GM18867 (cell line): ENCODE measurements at regions not wholly inside any gene's neighbourhood (a gene's known extent, or its start where the extent isn't known, plus 50 kb on each side); places are given as distances from the start of the nearest gene placed in this dataset.
"Not testable (repeated sequence)": the region's sequence is repeated elsewhere in the genome, so short reads cannot be mapped to it uniquely, and the experiment has no call there.

Source experiments
- ATAC-seq: cut with Tn5 transposase; IDR thresholded peaks from one replicate; pipeline ENCODE4 v1.9.1; 2021; ENCODE audit warnings: mild to moderate bottlenecking, moderate library complexity; ENCODE audit not compliant: unreplicated experiment

DNA sequence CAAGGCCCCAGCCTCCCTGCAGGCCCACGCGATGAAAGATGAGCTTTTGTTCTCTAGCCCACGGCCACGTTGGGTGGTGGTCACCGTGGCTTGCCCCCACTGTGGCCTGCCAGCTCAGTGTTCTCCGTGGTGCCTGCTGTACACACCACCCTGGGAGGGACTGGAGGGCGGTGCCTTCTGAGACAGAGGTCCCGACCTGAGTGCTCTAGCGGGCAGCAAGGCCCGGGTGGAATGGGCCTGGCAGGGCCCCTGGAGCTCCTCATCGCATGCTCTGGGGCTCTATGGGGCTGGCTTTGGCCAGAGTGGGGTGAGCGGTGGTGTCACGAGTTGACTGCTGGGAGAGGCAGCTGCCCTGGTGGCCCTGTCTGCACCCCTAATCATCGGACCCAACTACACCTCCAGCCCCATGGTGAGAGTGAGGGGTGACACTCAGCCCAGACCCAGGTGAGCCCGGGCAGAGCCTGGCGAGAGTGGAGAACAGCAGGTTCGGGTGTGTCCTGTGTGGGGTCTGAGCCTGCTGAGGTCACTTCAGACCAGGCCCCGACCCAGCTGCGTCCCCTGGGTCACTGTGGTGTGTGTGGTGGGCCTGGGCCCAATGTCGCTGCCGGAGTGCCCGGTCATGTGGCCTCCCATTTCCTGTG, 541.9 kb downstream of the TBC1D22A start:
- no peak for ATAC-seq

DNA sequence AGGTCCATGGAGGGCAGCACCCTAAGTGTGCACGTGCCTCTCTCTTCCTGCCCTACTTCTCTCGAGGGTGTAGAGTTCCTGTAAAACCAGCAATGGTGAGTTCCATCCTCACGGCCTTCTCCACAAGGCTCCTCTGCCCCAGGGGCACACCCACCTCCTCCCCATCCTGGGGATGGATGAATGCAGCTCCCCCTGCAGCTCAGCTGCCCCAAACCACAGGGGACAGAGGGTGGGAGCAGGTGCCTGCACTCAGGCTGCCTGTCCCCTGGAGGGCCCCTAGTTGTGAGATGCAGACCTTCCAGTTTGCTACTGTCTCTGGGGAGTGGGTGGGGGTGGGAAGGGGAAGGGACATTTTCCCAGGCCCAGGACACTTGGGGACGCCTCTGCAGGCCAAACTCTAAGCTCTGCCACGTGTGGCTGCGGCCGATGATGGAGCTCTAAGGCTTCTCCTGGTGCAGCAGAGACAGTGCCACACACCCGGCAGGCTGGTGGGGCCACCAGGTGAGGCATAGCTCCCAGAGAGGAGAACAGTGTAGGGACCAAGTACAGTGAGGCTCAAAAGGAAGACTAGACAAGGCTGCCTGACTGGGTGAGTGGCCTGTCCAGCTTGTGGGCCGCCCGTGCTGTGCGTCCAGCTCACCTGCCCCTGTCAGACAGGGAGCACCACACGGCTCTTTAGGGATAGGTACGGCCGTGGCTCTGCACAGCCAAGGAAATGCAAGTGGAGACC, 540.9 kb downstream of the TBC1D22A start:
- no peak for ATAC-seq

DNA sequence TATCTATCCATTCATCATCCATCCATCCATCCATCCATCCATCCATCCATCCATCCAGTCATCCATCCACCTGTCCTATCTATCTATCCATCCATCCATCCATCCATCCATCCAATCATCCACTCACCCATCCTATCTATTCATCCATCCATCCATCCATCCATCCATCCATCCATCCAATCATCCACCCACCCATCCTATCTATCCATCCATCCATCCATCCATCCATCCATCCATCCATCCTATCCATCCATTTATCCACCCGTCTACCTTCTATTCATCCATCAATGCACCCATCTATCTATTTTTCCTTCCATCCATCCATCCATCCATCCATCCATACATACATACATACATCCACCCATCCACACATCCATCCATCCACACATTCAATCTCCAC, 540.1 kb downstream of the TBC1D22A start:
- ATAC-seq: not testable (repeated sequence)

DNA sequence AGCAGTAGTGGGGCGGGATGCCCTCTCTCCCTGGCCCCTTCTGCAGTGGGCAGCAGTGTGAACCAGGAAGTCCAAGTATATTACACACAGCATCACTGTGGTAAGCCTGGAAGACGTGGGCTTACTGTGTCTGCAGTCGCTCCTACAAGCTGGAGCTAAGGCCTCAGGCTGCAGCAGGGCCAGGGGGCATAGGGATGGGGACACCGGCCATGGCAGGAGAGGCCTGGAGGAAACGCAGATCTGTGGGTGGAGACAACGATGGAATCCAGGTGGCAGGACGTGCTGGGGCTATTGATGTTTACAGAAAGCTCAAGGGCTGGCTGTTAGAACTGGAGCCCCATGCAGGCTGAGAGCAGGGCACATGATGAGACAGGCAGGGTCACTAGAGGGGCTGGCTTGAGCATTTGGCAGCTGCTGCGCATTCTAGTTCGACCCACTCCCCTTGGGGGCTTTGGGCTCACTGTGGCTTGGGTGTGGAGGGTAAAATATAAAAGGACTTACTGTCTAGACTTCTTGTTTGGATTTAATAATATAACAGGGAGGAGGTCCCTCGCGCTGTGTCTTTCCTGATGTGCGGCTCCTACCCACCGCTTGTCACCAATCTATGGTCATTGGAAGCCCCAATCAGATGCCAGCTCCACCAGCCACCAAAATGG, 539.5 kb downstream of the TBC1D22A start:
- ATAC-seq: no peak

DNA sequence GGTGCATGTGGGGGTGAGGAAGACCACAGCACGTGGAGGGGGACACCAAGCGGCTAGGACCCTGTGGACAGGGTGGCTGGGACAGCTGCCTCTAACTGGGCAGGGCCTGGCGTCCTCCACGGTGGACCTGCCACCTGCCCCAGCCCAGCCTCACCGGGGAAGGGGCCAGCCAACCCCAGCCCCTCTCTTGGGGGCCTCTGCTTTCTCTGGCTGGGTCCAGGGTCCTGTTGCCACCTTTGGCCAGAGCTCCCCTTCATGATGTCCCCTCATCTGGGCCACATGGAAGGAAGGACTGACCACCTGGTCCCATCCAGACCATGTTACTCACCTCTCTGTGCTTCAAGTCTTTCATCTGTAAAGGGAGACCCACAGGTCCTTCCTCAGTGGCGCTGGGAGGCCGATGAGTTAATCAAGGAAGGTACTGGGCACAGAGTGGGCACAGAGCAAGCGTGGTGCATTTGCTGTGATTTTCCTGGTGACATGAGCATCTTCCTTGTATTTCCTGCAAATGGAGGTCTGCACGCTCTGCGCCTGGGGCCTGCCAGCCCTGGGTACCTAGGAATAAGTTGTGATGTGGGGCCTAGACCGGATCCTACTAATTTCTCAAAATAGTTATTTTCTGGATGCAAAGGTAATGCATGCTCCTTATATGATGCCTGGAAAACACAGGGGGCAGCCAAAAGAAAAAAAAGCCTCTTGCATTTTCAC, 538.4 kb downstream of the TBC1D22A start:
- ATAC-seq: no peak

DNA sequence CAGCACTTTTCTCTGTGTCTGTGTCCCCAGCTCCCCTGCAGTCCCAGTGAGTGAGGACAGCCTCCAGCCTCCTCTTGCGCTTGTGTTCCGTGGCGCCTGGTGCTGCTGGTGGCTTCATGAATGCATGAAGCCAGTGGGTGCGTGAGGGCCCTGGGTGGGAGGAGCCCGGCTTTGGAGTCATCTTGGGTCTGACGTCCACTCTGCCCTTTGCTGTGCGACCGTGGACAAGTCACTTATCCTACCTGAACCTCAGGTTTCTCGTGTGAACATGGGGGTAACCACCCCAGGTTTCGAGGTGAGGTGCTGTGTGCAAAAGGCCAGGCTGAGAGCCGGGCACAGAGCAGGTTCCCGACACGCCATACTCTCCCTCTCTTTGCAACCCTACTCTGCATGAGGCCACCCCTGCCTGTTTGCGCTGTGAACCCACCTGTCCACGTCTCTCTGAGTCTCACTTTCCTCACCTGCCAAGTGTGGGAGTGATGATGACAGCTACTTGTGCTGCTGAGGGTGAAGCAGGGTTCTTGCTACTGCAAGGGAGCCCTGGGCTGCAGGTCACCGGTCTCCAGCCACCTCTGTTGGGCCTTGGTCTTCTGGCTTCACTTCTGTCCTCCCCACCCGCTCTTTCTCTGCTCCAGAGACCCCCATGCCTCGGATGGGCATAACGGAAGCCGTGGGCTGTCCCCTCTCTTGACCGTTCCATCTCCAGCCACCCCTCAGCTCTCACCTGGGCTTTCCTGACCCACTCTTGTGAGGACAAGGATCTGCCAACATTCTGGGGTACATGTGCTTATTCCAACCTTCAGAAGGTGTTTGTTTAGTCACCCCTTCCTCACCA, 537.6 kb downstream of the TBC1D22A start:
- ATAC-seq: no peak

DNA sequence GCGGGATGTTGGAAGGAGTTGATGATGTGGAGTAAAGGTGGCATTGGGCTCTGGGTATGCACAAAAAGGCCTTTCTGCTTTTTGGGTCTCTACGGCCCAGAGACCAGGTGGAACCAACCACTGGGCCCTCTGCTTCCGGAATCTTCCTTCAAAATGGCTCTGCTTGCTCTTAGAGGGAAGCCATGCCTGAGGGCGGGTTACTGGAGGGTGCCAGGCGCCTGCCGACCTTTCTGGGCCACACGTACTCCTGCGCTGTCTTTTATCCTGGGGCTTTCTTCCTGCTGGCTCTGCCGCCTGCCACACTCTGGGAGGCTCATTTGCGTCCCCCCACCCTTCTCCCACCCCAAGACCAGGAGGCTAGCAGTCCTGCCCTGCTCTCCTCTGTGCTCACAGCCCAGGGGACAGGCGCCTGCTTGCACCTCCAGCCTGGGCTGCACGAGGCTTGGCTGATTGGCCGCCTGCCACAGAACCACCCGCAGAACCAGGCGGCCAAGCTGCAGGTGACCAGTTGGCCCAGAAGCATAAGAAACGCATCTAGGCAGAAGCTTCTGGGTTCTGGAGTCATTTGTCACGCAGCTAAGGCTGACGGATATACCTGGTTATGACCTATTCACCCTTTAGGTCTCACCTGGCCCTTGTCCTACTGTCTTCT, 536.9 kb downstream of the TBC1D22A start:
- no peak for ATAC-seq

DNA sequence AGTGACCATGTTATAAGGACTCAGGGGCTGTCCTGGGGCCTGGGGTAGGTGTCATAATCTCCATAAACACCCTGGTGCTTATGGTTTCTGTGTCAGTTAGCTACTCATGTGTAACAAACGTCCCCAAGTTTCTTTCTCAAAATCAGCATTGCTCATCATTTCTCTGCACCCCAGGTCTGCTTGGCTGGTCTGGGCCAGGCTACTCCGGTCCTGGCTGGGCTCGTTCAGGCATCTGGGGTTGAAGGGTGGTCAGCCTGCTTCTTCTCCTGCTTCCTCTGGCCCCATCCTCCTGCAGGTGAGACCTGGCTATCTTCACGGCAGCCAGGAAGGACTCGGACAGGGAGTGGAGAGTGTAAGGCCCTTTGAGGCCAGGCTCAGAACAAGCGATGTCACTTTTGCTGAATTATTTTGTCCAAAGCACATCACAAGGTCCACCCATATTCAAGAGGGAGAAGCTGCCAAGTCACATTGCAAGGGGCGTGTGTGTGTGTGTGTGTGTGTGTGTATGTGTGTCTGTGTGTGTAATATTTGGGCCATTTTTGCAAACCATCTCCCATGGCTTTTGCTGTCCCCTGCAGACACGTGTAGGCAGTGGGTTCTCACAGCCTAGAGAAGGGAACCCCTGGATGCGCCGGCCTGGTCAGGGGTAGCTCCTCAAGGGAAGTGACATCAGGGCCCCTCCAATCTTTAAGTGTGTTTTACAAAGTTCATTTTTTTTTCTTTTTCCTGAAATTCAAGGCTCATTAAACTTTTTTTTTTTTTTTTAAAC, 535.8 kb downstream of the TBC1D22A start:
- no peak for ATAC-seq

DNA sequence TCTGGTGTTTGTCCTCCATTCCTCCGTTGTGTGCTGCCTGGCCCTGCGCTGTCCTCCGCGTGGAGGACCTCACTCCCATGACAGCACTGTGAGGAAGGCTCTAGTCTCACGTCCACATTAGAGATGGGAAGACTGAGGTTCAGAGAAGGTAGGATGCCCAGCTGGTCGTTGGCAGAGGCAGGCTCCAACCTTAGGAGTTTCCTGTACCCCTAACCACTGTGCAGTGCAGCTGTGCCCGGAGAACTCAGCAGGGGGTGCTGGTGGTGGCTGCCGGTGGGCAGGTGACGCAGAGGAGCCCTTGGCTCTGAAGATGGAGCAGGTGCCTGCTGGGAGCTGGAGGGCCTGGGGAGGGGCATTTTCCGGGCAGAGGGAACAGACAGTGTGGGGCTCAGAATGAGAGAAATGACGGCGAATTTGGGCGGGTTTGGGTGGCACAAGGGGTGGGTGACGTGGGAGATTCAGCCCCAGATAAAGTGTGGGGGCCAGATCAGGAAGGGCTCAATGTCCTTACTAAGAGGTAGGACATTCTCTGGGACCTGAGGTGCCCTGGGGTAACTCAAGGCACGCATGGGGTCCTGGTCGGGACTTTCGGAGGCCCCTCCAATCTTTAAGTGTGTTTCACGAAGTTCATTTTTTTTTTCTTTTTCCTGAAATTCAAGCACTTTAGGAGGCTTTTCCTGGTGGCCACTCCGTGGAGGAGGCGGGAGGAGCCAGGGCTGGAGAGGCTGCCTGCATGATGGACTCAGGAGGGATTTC, 535.0 kb downstream of the TBC1D22A start:
- ATAC-seq: no peak

DNA sequence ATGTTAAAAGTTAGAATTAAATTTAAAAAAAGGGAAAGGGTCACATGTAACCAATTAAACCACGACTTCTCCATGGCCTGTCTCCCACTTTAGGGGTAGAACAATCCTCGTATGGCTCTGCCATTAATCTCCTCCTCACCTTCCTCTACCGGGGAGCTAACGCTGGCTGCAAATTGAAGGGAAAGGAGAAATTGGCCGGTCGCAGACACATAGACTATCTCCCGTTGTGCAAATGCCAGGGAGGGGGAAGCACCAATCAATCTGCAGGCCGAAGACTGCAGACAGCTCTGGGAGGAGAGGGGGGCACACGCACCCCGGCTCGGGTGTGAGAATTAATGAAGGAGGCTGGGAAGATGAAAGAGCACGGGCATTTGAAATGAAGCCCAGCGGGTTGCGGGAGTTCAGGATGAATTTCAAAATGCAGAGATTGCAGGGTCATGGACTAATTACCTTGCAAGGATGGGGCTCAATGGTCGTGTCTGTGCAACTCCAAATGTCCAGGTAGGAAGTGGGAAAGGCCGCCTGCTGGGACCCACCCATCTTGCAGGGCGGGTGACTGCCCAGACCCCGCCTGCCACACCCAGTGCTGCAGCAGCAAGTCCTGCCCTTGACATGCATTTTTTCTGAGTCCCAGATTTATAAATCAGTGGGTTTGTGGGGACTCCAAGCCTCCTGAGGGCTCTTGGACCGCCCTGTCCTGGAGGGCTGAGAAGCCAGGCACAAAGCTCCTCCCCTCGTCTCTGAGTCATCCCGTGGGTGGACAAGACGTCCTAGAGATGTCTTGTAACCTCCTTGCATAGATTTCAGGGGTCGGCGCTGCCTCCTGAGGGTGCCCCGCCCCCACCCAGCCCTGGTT, 534.2 kb downstream of the TBC1D22A start:
- no peak for ATAC-seq

DNA sequence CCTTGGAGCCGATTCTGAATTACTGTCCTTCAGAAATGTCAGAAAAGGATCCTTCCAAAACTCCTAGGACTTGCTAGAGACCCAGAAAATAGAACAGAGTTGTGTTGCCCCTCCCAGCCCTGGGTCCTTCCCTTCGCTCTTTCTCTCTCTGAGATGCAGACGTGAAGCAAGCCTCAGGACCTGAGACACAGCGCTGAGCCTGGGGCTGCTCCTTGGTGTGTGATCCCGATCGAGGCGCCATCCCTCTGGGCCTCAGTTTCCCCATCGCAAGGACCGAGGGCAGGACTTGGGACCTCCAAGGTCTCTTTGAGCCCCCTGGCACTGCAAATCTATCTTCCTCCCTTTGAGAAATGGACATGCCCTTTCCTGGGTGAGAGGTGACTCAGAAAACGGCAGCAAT, 533.5 kb downstream of the TBC1D22A start:
- ATAC-seq: no peak

DNA sequence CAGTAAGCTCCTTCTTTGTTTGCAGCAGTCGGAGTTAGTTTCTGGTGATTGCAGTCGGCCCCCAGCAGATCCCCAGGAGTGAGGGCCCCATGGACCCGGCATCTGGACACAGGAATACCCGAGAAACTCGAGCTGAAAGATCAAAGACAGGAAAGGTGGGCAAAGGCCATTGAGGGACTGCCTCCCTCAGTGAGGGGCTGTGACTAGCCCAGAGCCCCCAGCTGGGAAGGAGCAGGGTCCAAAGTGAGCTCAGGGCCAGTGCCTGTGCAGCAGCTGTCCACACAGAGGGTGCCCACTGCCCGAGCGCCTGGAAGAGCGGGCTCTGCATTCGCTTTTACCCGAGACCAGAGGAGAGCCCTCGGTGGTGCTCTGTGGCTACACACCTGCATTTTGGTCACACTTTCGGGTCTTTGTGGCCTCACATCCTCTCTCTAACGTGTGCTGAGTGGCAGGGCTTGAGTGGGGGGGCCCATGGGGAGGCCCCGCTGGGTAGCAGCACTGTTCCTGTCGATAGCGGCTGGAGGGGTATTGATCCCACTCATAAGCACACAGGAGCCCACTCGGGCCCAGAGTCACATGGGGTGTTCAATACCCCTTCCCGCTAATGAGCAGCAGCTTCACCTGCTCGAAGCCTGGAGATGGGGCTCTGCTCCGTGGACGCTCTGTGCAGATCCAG, 532.9 kb downstream of the TBC1D22A start:
- no peak for ATAC-seq

DNA sequence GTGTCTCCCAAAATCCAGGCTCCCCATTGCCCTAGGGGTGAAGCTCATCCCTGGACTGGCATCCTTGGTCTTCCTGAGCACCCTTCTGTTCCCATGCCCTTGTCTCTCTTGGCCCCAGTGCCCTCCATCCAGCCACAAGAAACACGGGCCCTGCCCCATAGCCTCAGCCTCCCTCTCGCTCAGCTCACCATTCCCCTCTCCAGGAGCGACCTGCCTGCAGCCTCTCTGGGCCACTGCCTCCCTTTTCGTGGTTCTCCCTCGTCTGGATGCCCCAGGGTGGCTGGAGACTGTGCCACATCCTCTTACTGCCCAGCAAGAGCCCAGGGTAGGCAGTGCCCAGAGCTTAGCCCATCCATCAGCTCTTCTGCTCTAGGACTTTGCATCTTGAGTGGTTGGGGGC, 532.1 kb downstream of the TBC1D22A start:
- no peak for ATAC-seq

DNA sequence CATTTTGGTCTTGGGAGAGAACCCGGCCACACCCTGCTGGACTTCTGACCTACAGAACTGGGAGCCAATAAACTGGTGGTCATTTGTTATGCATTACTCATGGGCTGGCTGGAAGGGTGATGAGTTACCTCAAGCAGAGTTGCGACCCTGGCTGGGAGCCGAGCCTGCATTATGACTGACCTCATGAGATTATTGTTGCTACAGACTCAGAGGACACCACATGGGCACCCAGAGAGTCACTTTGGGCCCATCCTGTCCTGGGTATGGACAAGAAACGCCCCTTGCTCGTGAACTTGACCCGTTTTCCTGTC, 531.7 kb downstream of the TBC1D22A start:
- no peak for ATAC-seq

DNA sequence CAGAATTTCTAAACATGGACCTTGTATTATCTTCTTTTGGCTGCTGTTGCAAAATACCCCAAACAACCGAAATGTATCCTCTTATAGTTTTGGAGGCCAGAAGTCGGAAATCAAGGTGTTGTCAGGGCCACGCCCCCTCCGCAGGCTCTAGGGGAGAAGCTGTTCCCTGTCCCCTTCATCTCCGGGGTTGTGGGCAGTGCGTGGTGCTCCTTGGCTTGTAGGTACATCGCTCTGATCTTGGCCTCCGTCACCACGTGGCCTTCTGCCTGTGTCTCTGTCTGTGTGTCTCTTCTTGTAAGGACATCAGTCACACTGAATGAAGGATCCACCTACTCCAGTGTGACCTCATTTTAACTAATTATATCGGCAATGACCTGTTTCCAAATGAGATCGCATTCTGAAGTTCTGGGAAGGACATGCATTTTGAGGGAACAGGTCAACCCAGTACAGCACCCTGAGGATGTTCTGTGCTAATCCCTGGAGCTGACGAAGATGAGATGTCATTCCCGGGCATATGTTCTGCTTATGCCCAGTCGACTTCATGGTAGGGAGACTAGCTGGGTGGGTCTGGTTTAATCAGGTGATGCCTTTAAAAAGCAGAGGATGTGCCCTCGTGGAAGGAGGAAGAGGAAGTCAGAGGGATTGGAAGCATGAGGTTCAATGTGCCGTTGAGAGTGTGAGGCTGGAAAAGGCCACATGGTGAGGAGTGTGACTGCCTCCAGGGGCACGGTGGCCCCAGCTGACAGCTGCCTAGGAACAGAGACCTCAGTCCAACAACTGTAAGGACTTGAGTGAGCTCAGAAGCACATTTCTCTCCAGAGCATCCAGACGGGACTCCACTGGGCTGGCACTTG, 531.1 kb downstream of the TBC1D22A start:
- ATAC-seq: no peak

DNA sequence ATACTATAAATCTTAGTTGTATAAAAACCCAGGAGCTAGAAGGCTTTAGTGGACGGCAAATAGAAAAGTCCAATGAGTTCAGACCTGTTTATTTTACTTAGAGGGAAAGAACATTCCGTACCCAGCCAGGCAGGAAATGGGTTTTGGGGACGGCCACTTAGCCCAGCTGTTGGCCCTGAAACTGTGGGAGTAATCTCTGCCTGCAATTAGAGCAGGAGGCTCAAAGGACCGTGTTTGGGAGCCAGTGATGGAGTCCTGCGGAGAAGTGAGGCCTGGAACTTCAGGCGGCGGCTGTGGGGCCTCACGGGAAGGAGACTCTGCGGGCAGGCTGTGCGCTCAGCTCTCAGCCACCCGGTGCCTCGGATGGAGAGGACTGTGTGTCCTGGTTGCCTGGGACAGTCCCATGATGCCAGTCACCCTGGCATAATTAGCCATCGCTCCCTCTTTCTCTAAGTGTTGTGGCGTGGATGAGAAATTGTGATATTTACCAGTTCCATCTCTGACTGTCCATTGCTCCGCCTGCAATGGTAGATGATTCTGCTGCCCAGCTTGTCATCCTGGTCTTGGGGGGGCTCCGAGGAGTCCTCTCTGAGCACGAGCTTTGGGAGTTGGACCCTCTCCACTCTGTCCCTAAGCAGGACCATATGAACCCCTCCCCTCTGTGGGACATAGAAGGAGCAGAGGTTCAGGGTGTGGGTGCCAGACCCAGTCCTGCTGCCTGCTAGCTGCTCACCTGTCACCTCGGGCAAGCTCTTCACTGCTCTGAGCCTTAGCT, 530.3 kb downstream of the TBC1D22A start:
- no peak for ATAC-seq
